Transverse colon (tissue), 3 donors: ENCODE measurements at regions not wholly inside any gene's neighbourhood (a gene's known extent, or its start where the extent isn't known, plus 50 kb on each side); places are given as distances from the start of the nearest gene placed in this dataset.

Source experiments
- CTCF ChIP-seq, 5 experiments: fragments of 200-600 bp in 3 of 5; fragments of 450-650 bp in 2 of 5; sonication (generic) in 3 of 5; IDR thresholded peaks; 1 replicate in 2 of 5; 2 replicates in 3 of 5; pipeline ENCODE4 v1.5.1; 2016 to 2017; ENCODE audit warnings: antibody characterized with exemption in 5 of 5, inconsistent platforms in 3 of 5, mild to moderate bottlenecking in 2 of 5, moderate library complexity in 1 of 5
- POLR2A ChIP-seq: fragments of 450-650 bp; IDR thresholded peaks from one replicate; pipeline ENCODE4 v1.6.1; 2016; ENCODE audit warnings: antibody characterized with exemption, mild to moderate bottlenecking, moderate library complexity

GRCh38 chr18:52060607-52061304, 279.2 kb upstream of the DCC start:
- TF ChIP-seq POLR2A (no peak), CTCF (IDR thresholded peaks at IDR 0.05) (no peak)
